HL-60/S4 treated with phorbol 12-myristate 13-acetate at 8.2 ng/mL for 4 days and 3 days (cell line): ENCODE measurements at regions not wholly inside any gene's neighbourhood (a gene's known extent, or its start where the extent isn't known, plus 50 kb on each side); places are given as distances from the start of the nearest gene placed in this dataset.

Experiments used
- in situ Hi-C: fragments of 300-500 bp; cut with MboI; formaldehyde crosslinking; loops from 2 replicates; pipeline ENCODE4 v1.15.0; 2022; ENCODE audit warnings: low sequenced_read_pairs

GRCh38 chr5:2147504-2148311 is 265.0 kb upstream of the IRX4 start:
- in situ Hi-C loops: no loop called here

GRCh38 chr5:2143646-2144353 is 261.1 kb upstream of the IRX4 start:
- in situ Hi-C loops: no loop called here

GRCh38 chr5:2143088-2143487 is 260.4 kb upstream of the IRX4 start:
- in situ Hi-C loops: no loop called here

DNA sequence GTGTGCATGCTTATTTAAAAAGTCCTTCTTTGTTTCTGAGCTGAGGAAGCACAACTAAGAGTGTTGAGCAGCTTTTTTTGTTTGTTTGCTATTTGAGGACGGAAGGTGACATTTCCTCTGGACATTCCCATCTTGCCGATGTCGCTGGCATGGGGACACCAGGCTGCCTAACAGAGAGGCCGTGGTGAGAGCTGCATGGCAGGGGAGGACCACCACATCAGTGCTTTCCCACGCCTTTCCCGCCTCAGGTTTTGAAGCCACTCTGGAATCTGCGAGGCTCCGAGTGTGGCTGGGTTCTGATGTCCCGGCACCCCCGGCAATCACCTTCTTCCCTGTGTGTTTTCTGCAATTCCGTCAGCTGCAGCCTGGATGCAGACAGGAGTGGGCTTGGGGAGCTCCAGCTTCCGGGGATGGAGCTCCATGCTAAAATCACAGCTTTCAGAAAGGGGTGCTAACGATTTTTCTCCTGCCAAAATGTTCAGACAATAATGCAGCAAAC is 259.8 kb upstream of the IRX4 start:
- in situ Hi-C loops: no loop called here

DNA sequence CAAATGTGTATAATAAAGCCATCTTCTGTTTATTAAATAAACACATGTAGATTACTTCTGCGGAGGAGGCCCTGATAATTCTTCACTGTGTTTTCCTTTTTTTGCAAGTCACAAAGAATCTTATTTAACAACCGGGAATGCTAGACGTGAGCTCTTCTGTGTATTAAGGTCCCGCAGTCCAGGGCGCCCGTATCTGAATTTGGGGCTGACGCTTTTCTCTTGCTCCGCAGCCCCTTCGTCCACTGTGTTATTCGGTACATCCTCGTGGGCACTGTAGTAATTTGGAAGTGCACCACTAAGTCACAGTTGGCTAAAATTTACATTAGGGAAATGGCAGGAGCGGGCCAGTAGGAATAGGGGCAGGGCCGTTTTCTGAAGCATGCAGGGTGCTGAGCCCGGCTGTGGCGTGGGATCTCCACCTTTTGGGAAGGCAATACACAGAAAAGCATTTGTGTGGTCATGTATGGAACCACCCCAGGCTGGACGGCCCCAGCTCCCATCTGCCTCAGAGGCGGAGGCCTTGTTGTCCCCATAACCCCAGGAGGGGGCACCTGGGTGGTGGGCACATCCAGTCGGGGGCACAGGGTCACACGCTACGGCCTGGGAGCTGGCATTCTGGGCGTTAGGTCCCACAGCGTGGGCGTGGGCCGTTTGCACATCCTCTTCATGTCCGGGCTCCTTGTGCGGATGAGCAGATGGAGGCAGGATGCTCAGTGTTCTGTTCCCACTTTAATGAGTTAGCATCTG is 258.7 kb upstream of the IRX4 start:
- in situ Hi-C loops: no loop called here

DNA sequence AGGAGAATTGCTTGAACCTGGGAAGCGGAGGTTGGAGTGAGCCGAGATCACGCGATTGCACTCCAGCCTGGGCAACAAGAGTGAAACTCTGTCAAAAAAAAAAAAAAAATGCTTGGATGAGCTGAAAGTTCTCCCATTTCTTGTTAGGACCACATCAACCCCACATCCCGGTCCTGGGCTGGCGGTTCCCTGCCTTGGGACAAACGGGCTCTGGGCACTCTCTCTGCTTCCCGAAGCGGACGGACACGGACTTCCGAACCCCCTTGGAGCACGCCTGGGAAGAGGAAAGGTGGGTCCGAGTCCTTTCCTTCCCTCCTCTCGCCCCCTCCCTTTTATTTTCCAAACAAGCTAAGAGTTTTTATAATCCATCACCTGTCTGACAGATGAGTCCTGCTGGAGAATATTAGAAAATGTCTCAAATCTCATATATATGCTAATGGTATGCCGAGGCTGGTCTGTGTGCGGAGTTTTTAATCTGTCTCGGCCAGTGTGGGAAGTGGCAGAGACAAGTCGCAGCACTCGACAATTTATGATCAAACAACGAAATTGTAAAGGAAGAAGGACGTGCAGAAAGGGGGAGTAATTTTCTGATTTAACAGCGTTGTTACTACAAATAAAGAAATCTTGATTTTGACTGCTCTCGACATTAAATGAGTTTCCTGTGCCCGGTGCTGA is 257.9 kb upstream of the IRX4 start:
- in situ Hi-C loops: no loop called here

GRCh38 chr5:2139478-2139877 is 256.8 kb upstream of the IRX4 start:
- in situ Hi-C loops: no loop called here

DNA sequence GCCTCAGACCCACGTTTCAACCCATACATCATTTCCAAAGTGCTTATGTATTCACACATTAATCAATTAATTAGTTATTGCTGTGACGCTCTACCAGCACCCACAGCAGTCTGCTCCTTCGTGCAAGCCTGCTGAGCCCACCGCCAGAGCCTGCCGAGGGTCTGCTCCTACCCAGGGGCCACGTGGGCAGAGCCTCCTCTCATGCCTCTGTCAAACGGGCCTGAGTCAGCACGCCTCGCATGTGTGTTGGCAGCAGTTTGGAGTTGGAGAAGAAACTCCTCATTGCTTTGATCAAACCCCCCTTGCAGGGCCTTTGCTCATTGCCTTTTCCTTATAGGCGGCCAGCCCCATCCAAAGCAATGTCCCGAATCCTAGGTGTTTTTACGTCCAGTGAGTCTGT is 256.2 kb upstream of the IRX4 start:
- in situ Hi-C loops: no loop called here

- in situ Hi-C loops: no loop called here
Measured at GRCh38 chr5:2137444-2138050, 254.8 kb upstream of the IRX4 start.

DNA sequence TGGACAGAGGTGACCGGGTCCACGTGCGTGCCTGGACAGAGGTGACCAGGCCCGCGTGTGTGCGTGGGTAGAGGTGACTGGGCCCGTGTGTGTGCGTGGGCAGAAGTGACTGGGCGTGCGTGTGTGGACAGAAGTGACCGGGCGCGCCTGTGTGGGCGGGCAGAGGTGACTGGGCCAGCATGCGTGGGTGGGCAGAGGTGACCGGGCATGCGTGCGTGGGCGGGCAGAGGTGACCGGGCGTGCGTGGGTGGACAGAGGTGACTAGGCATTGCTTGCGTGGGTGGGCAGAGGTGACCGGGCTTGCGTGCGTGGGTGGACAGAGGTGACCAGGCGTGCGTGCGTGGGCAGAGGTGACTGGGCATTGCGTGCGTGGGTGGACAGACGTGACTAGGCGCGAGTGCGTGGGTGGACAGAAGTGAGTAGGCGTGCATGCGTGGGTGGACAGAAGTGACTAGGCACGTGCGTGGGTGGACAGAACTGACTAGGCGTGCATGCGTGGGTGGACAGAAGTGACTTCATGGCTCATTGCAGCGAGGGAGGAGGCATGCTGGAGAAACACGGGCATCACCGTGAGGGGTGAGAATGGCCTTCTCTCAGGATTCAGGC is 254.1 kb upstream of the IRX4 start:
- in situ Hi-C loops: no loop called here

DNA sequence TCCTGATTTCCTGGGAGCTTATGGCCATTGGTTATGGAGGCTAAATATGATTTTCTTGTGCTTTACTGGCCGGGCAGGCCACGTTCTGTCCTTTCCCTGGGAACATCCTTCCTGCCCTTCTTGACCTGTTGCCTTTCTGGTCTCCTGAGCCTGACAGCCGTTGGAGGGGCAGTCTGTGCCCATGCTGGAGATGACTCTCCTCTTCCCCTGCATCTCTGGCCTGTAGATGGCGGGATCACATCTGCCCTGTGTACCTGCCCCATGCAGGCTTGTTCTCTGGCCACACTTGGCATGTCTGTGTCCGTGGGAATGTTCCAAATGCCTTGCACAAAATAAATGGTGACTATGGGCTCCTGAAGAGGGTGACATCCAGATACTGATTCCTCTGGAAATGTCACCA is 253.1 kb upstream of the IRX4 start:
- in situ Hi-C loops: no loop called here

GRCh38 chr5:2135354-2135753 is 252.6 kb upstream of the IRX4 start:
- in situ Hi-C loops: no loop called here

- in situ Hi-C loops: no loop called here
Measured at GRCh38 chr5:2134543-2135292, 252.0 kb upstream of the IRX4 start.

DNA sequence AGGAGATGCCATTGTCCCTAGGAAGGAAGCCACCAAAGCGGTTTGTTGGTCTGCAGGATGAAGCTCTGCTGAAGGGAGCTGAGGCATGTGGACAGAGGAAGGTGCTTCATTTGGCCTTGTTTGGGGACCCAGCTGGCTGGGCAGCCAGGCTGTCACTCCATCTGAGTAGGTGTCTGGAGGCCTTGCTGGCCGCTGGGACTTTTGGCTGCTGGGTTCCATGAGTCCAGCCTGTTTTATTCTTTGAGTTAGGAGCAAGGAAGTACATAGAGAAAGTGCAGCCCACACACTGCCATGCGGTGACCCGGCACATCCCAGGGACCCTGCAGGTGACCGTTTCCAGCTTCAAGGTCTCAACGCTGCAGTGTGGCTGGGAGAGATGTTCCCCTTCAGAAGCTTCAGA is 251.2 kb upstream of the IRX4 start:
- in situ Hi-C loops: no loop called here

DNA sequence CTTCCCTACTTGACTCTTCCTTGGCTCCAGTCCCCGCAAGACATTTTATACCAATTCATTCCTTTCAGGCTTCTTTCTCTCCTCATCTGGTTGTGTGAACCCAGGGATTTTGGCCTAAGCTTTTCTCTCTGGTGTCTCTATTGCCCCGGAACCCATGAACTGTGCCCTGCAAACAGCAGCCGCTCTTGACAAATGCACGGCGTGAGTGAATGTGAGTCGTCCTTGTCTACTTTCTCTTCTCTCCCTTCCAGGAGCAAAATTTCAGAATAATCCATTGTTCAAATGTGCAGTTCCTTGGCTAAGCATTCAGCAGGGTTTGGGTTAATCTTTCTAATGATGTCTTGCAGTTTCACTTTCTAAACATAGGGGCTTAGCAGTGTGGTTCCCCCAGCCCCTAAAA is 250.4 kb upstream of the IRX4 start:
- in situ Hi-C loops: no loop called here

- in situ Hi-C loops: no loop called here
Measured at GRCh38 chr5:2132497-2132847, 249.7 kb upstream of the IRX4 start.

- in situ Hi-C loops: no loop called here
Measured at GRCh38 chr5:2131826-2132496, 249.2 kb upstream of the IRX4 start.

DNA sequence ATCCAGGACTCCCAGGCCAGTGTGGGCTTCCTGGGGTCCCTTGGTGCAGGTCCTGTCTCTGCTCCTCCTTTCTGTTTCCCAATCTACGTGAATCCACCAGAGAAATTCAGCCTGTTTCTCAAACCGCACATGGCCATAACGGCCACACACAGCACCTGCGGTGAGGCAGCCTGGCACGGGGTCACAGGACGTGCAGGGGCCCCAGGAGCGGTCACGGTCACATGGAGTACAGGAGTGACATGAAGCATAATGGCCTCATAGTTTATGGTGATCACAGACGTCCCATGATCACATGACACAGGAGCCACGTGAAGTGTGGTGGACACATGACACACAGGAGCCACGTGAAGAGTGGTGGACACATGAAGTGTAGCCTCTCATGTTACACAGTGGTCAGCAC is 248.5 kb upstream of the IRX4 start:
- in situ Hi-C loops: no loop called here

GRCh38 chr5:2130361-2130760 is 247.6 kb upstream of the IRX4 start:
- in situ Hi-C loops: no loop called here
